Medulla oblongata (tissue), 1 donor: ENCODE measurements at regions not wholly inside any gene's neighbourhood (a gene's known extent, or its start where the extent isn't known, plus 50 kb on each side); places are given as distances from the start of the nearest gene placed in this dataset.
"Not testable (repeated sequence)": the region's sequence is repeated elsewhere in the genome, so short reads cannot be mapped to it uniquely, and the experiment has no call there.

ENCODE experiments used
- DNase-seq: peaks from one replicate; pipeline ENCODE4 v3.0.0-alpha.2; 2015; ENCODE audit errors: extremely low spot score

GRCh38 chr19:29054886-29055675 is 157.9 kb downstream of the UQCRFS1 start:
- no peak for DNase-seq

GRCh38 chr19:29048873-29049272 is 164.1 kb downstream of the UQCRFS1 start:
- no peak for DNase-seq

- DNase-seq: no peak
Measured at GRCh38 chr19:29045679-29046254, 167.2 kb downstream of the UQCRFS1 start.

GRCh38 chr19:29044037-29044436 is 168.9 kb downstream of the UQCRFS1 start:
- no peak for DNase-seq

- no peak for DNase-seq
Measured at GRCh38 chr19:29042450-29042849, 170.5 kb downstream of the UQCRFS1 start.

- DNase-seq: no peak
Measured at GRCh38 chr19:29040951-29041350, 172.0 kb downstream of the UQCRFS1 start.

GRCh38 chr19:29040292-29040691 is 172.7 kb downstream of the UQCRFS1 start:
- peak; percentile 21 for DNase-seq

GRCh38 chr19:29039036-29039435 is 173.9 kb downstream of the UQCRFS1 start:
- DNase-seq: not testable (repeated sequence)

GRCh38 chr19:29031216-29031615 is 181.7 kb downstream of the UQCRFS1 start:
- no peak for DNase-seq

GRCh38 chr19:29029268-29029958 is 183.5 kb downstream of the UQCRFS1 start:
- DNase-seq: no peak

GRCh38 chr19:29022599-29022998 is 190.4 kb downstream of the UQCRFS1 start:
- no peak for DNase-seq

GRCh38 chr19:29022165-29022564 is 190.8 kb downstream of the UQCRFS1 start:
- DNase-seq: no peak

GRCh38 chr19:29021232-29021916 is 191.6 kb downstream of the UQCRFS1 start:
- DNase-seq: no peak

GRCh38 chr19:29019403-29019802 is 193.5 kb downstream of the UQCRFS1 start:
- no peak for DNase-seq

- DNase-seq: no peak
Measured at GRCh38 chr19:29018542-29018941, 194.4 kb downstream of the UQCRFS1 start.

- DNase-seq: no peak
Measured at GRCh38 chr19:29017788-29018187, 195.2 kb downstream of the UQCRFS1 start.

GRCh38 chr19:29016926-29017760 is 195.8 kb downstream of the UQCRFS1 start:
- DNase-seq: no peak

GRCh38 chr19:29016353-29016752 is 196.6 kb downstream of the UQCRFS1 start:
- DNase-seq: no peak

GRCh38 chr19:29015569-29015968 is 197.4 kb downstream of the UQCRFS1 start:
- DNase-seq: no peak

GRCh38 chr19:29014857-29015436 is 198.0 kb downstream of the UQCRFS1 start:
- no peak for DNase-seq

GRCh38 chr19:29013988-29014387 is 199.0 kb downstream of the UQCRFS1 start:
- no peak for DNase-seq
